Spleen (tissue), 7 donors: ENCODE measurements at regions not wholly inside any gene's neighbourhood (a gene's known extent, or its start where the extent isn't known, plus 50 kb on each side); places are given as distances from the start of the nearest gene placed in this dataset.

ENCODE experiments used
- POLR2A ChIP-seq, 3 donors: fragments of 450-650 bp; IDR thresholded peaks; one replicate each; pipeline ENCODE4 v1.5.1; 2017; ENCODE audit warnings: antibody characterized with exemption in 3 of 3, mild to moderate bottlenecking in 1 of 3
- POLR2AphosphoS5 ChIP-seq, 3 donors: sonication (generic); formaldehyde crosslinking; IDR thresholded peaks; one replicate each; pipeline ENCODE4 v1.5.1; 2017; ENCODE audit warnings: antibody characterized with exemption in 3 of 3
- TF ChIP-seq, protein P1 (sequence below), 11 experiments: fragments of 200-600 bp in 7 of 11; fragments of 450-650 bp in 4 of 11; sonication (generic) in 4 of 11; IDR thresholded peaks in 8 of 11; conservative IDR thresholded peaks in 3 of 11; 1 replicate in 7 of 11; 2 replicates in 4 of 11; pipeline versions ENCODE4 v1.4.0 to v1.8.0; 2016 to 2021; ENCODE audit warnings: antibody characterized with exemption in 11 of 11, inconsistent platforms in 4 of 11, mild to moderate bottlenecking in 1 of 11
- donor health status: DM: no; HTN: no; CAD: no; lungs with moderate emphysema.
- donor health status: DM: no; HTN: no; CAD: no.
- donor health status: DM: no; HTN: no; CAD: no.

- TF ChIP-seq, protein P1, sequence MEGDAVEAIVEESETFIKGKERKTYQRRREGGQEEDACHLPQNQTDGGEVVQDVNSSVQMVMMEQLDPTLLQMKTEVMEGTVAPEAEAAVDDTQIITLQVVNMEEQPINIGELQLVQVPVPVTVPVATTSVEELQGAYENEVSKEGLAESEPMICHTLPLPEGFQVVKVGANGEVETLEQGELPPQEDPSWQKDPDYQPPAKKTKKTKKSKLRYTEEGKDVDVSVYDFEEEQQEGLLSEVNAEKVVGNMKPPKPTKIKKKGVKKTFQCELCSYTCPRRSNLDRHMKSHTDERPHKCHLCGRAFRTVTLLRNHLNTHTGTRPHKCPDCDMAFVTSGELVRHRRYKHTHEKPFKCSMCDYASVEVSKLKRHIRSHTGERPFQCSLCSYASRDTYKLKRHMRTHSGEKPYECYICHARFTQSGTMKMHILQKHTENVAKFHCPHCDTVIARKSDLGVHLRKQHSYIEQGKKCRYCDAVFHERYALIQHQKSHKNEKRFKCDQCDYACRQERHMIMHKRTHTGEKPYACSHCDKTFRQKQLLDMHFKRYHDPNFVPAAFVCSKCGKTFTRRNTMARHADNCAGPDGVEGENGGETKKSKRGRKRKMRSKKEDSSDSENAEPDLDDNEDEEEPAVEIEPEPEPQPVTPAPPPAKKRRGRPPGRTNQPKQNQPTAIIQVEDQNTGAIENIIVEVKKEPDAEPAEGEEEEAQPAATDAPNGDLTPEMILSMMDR (IDR thresholded peaks at IDR 0.05 in 8 of 11, conservative IDR thresholded peaks at IDR 0.05 in 3 of 11), result no peak
- TF ChIP-seq POLR2AphosphoS5 (IDR thresholded peaks at IDR 0.05), result no peak
- TF ChIP-seq POLR2A (IDR thresholded peaks at IDR 0.05), result no peak
Measured at GRCh38 chr13:106241974-106242953, 293.2 kb downstream of the EFNB2 start.
